Right lobe of liver (tissue), 6 donors: ENCODE measurements at regions not wholly inside any gene's neighbourhood (a gene's known extent, or its start where the extent isn't known, plus 50 kb on each side); places are given as distances from the start of the nearest gene placed in this dataset.

Experiments used
- ATAC-seq, 4 donors: fragments of 200-7000 bp; cut with Tn5 transposase; one replicate each; pipeline ENCODE4 v1.9.1; 2020; ENCODE audit warnings: mild to moderate bottlenecking in 4 of 4, moderate library complexity in 4 of 4
- DNase-seq, 3 donors: peaks; one replicate each; pipeline ENCODE4 v3.0.0-alpha.2; 2020
- H3K27ac ChIP-seq, 3 donors: fragments of 200-600 bp; one replicate each; pipeline ENCODE4 v1.8.0; 2022
- H3K27me3 ChIP-seq, 2 donors: fragments of 200-600 bp; one replicate each; pipeline ENCODE4 v1.8.0; 2022
- H3K36me3 ChIP-seq, 4 donors: fragments of 200-600 bp; sonication (generic) in 1 of 4; one replicate each; pipeline versions ENCODE4 v1.5.1 to v1.8.0; 2017 to 2022; ENCODE audit warnings: control low read depth in 1 of 4
- H3K4me1 ChIP-seq, 4 donors: fragments of 200-600 bp; sonication (generic) in 1 of 4; one replicate each; pipeline versions ENCODE4 v1.5.1 to v1.8.0; 2017 to 2022; ENCODE audit warnings: control low read depth in 1 of 4
- H3K4me3 ChIP-seq, 3 donors: fragments of 200-600 bp; one replicate each; pipeline ENCODE4 v1.8.0; 2022
- H3K9me3 ChIP-seq, 4 donors: fragments of 200-600 bp; sonication (generic) in 1 of 4; one replicate each; pipeline versions ENCODE4 v1.5.1 to v1.8.0; 2017 to 2022; ENCODE audit warnings: control low read depth in 1 of 4
- POLR2A ChIP-seq: fragments of 450-650 bp; IDR thresholded peaks from one replicate; pipeline ENCODE4 v1.6.1; 2017; ENCODE audit warnings: antibody characterized with exemption, mild to moderate bottlenecking
- WGBS: methylation state at CpG from one replicate; pipeline ENCODE4 v1.1.6; 2018; ENCODE audit warnings: low coverage, low lambda C conversion rate; ENCODE audit not compliant: insufficient coverage; ENCODE audit errors: missing lambda C conversion rate; 5-methylcytosine and 5-hydroxymethylcytosine counted together
- intact Hi-C, 2 donors: fragments of 100-400 bp; cut with DNase I; formaldehyde crosslinking; loops; one replicate each; pipeline versions ENCODE4 v1.11.2 to v1.14.1; 2022
- TF ChIP-seq, protein P1 (sequence below), 4 donors: fragments of 200-600 bp in 3 of 4; fragments of 450-650 bp in 1 of 4; IDR thresholded peaks; one replicate each; pipeline versions ENCODE4 v1.5.1 to v1.8.0; 2016 to 2022; ENCODE audit warnings: antibody characterized with exemption in 4 of 4, mild to moderate bottlenecking in 2 of 4
- donor health status: DM: no; HTN: yes; CAD: no.
- donor health status: DM: no; HTN: no; CAD: no.
- donor health status: DM: no; HTN: no; CAD: no.
- donor health status: DM: no; HTN: yes; CAD: no.
- donor health status: DM: no; HTN: yes; CAD: no.

DNA sequence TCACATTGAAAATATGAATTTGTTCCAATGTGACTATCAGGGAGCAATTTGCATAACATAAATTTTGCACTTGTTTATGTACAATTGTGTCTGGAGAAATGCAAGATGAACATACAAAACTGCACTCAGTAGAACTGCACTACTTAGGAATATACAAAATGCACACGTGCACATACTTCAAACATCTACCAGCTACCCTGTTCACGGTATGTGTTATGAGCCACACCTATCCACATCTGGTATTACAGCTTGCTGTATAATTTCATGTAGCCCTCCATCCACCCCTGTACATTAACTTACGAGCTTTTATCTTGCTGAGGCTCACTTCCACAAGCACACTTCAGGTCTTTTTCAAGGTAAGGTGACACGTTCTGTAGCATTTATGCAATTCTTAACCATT, 373.5 kb upstream of the ZEB2 start:
- no peaks in the 10 kb centered on the region for H3K4me1 ChIP-seq
- H3K27ac ChIP-seq = no peak overlapping the region
- TF ChIP-seq POLR2A = no peak
- TF ChIP-seq, protein P1, sequence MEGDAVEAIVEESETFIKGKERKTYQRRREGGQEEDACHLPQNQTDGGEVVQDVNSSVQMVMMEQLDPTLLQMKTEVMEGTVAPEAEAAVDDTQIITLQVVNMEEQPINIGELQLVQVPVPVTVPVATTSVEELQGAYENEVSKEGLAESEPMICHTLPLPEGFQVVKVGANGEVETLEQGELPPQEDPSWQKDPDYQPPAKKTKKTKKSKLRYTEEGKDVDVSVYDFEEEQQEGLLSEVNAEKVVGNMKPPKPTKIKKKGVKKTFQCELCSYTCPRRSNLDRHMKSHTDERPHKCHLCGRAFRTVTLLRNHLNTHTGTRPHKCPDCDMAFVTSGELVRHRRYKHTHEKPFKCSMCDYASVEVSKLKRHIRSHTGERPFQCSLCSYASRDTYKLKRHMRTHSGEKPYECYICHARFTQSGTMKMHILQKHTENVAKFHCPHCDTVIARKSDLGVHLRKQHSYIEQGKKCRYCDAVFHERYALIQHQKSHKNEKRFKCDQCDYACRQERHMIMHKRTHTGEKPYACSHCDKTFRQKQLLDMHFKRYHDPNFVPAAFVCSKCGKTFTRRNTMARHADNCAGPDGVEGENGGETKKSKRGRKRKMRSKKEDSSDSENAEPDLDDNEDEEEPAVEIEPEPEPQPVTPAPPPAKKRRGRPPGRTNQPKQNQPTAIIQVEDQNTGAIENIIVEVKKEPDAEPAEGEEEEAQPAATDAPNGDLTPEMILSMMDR (IDR thresholded peaks at IDR 0.05) = no peak
- intact Hi-C loops = no loop called here
- ATAC-seq (no peak), DNase-seq (no peak)
- H3K36me3 ChIP-seq = no peaks in the 10 kb centered on the region
- no peak overlapping the region for H3K4me3 ChIP-seq
- 63% methylated on average over 4 of the region's 4 CpGs for WGBS
- no peaks in the 10 kb centered on the region for H3K27me3 ChIP-seq
- H3K9me3 ChIP-seq = no peaks in the 10 kb centered on the region

DNA sequence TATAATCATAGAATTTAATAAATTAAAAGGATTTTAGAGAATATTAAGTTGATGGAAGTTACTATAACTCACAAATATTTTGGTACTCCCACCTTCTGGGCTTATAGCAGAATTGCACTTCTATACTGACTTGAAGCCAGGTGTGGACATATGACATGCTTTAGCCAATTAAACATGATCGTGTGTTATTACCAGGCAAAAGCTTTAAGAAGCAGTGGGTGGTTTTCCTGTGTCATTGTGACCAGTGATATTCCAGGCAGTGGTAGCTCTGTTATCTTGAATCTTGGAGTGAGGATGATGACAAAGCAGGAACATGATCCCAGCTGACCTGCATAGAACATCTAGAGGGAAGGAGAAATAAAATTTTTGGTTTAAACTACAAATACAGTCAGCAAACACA, 370.9 kb upstream of the ZEB2 start:
- Histone ChIP-seq H3K4me3 (no peak overlapping the region), H3K36me3 (no peaks in the 10 kb centered on the region), H3K27ac (no peak overlapping the region), H3K9me3 (no peaks in the 10 kb centered on the region), H3K27me3 (no peaks in the 10 kb centered on the region), H3K4me1 (no peaks in the 10 kb centered on the region)
- intact Hi-C loops = no loop called here
- ATAC-seq = no peak
- no peak for DNase-seq
- TF ChIP-seq, protein P1 (IDR thresholded peaks at IDR 0.05) = no peak
- TF ChIP-seq POLR2A = no peak
- 33% methylated on average over 1 of the region's 1 CpG for WGBS

DNA sequence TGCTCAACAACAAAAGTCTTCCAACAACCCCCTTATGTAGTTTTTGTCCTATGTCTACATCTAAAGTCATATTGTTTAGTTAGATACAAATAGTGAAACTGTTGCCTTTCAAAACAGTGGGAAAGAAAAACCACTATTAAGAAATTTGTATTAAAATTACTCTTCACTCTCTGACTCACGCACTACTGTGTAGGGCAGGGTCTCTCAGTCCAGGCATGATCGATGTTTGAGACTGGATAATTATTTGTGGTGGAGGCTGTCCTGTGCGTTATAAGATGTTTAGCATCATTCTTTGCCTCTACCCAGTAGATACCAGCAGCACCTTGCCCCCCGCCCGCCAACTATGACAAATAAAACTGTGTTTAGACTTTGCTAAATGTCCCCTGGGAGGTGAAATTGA, 369.4 kb upstream of the ZEB2 start:
- Histone ChIP-seq H3K27me3 (no peaks in the 10 kb centered on the region), H3K4me3 (no peak overlapping the region), H3K36me3 (no peaks in the 10 kb centered on the region), H3K27ac (no peak overlapping the region), H3K4me1 (no peaks in the 10 kb centered on the region), H3K9me3 (no peaks in the 10 kb centered on the region)
- ATAC-seq (no peak), DNase-seq (no peak)
- TF ChIP-seq, protein P1 (IDR thresholded peaks at IDR 0.05) = no peak
- no peak for TF ChIP-seq POLR2A
- WGBS = 51% methylated on average over 4 of the region's 5 CpGs
- intact Hi-C loops = no loop called here

DNA sequence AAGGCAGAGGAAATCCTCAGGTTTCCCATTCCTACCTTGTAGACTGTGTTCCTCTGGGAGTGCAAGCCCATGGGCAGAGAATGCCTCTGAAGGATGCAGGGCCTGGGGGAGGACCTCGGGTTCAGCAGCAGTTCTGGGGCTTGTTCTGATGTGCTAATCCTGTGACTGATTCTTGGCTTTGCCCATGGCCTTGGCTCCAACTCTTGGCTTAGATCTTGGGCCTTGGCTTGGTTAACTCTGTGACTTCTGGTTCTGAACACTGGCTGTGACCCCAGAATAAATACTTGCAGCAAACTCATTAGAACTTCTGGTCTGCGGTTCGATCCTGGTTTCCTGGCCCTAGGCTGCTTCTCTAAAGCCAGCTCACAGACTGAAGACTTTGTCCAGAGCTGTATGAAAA, 366.9 kb upstream of the ZEB2 start:
- Histone ChIP-seq H3K4me3 (no peak overlapping the region), H3K27me3 (no peaks in the 10 kb centered on the region), H3K27ac (no peak overlapping the region), H3K4me1 (no peaks in the 10 kb centered on the region), H3K36me3 (no peaks in the 10 kb centered on the region), H3K9me3 (no peaks in the 10 kb centered on the region)
- peak in 1 of 3 donors; percentile 44 for DNase-seq
- WGBS = 37% methylated on average over 3 of the region's 3 CpGs
- ATAC-seq = peak in 2 of 4 donors; percentile 19 to 49
- intact Hi-C loops = no loop called here
- TF ChIP-seq, protein P1 (IDR thresholded peaks at IDR 0.05) = no peak
- no peak for TF ChIP-seq POLR2A

DNA sequence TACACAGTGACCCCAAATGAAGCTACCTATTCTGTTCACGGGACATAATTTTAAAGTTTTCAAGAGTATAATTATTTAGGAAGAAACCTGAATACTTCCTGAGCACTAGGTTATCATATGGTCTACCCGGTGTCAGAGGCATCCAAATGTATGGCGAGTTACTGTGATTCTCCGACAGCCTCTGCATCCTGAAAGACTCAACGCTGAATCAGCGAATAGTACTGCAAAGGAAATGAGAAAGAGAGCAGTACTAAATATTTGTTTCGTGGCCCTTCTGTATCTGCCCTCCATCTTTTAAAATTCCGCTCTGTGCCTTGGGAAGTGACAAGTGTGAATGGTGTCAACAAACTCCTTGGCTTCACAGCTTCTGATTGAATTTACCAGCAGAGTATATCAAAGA, 358.0 kb upstream of the ZEB2 start:
- intact Hi-C loops = no loop called here
- no peak overlapping the region for H3K4me3 ChIP-seq
- H3K27ac ChIP-seq = no peak overlapping the region
- H3K36me3 ChIP-seq = no peaks in the 10 kb centered on the region
- no peaks in the 10 kb centered on the region for H3K27me3 ChIP-seq
- no peaks in the 10 kb centered on the region for H3K9me3 ChIP-seq
- no peak for DNase-seq
- WGBS = 72% methylated on average over 8 of the region's 8 CpGs
- TF ChIP-seq POLR2A = no peak
- TF ChIP-seq, protein P1 (IDR thresholded peaks at IDR 0.05) = no peak
- H3K4me1 ChIP-seq = no peaks in the 10 kb centered on the region
- no peak for ATAC-seq
